ENCODE measurements at regions not wholly inside any gene's neighbourhood (a gene's known extent, or its start where the extent isn't known, plus 50 kb on each side); places are given as distances from the start of the nearest gene placed in this dataset.

DNA sequence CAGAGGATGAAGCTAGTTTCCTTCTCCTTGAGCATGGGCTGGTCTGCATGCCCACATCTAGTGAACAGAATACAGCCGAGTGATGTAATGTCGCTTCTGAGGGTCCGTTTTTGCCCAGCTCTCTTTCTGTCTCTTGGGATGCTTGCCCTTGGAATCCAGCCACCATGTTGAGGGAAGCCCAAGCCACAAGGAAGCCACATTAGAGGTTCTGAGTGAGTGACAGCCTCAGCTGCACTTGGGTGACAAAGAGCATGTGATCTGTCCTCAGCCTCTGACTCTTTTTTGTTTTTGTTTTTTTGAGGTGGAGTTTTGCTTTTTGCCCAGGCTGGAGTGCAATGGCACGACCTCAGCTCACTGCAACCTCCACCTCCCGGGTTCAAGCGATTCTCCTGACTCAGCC lies 100.6 kb upstream of the SALL4 start:
- TF ChIP-seq EZH2phosphoT487 (IDR thresholded peaks at IDR 0.05; ENCODE audit: borderline replicate concordance, low read depth, low read length): no peak
- TF ChIP-seq, protein P1, sequence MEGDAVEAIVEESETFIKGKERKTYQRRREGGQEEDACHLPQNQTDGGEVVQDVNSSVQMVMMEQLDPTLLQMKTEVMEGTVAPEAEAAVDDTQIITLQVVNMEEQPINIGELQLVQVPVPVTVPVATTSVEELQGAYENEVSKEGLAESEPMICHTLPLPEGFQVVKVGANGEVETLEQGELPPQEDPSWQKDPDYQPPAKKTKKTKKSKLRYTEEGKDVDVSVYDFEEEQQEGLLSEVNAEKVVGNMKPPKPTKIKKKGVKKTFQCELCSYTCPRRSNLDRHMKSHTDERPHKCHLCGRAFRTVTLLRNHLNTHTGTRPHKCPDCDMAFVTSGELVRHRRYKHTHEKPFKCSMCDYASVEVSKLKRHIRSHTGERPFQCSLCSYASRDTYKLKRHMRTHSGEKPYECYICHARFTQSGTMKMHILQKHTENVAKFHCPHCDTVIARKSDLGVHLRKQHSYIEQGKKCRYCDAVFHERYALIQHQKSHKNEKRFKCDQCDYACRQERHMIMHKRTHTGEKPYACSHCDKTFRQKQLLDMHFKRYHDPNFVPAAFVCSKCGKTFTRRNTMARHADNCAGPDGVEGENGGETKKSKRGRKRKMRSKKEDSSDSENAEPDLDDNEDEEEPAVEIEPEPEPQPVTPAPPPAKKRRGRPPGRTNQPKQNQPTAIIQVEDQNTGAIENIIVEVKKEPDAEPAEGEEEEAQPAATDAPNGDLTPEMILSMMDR (conservative IDR thresholded peaks at IDR 0.05; ENCODE audit: low read length): no peak
